GM12878 (cell line): ENCODE measurements at regions not wholly inside any gene's neighbourhood (a gene's known extent, or its start where the extent isn't known, plus 50 kb on each side); places are given as distances from the start of the nearest gene placed in this dataset.
"Not testable (repeated sequence)": the region's sequence is repeated elsewhere in the genome, so short reads cannot be mapped to it uniquely, and the experiment has no call there.

ENCODE experiments used
- ATAC-seq: fragments of 200-7000 bp; cut with Tn5 transposase; 3 replicates; pipeline ENCODE4 v1.9.1; 2020; ENCODE audit warnings: mild to moderate bottlenecking, moderate library complexity
- BruUV-seq: library from RNA; stranded (reverse); fragments of 400-500 nt; replicated peaks from 2 replicates; lab custom pipeline; 2021; lab: Mats Ljungman, UMichigan
- CTCF ChIA-PET: fragments of 300-600 bp; sonication (Branson Sonifier 250); formaldehyde crosslinking; extraction: SDS; loops from one replicate; lab custom pipeline; 2021; ENCODE audit warnings: inconsistent platforms; lab: Yijun Ruan, JAX
- POLR2A ChIA-PET: fragments of 350-600 bp; formaldehyde crosslinking; extraction: SDS; loops from one replicate; lab custom pipeline; 2021; ENCODE audit warnings: inconsistent platforms; lab: Charles Lee
- RAD21 ChIA-PET: fragments of 300-600 bp; sonication (Branson Sonifier 250); formaldehyde crosslinking; loops from one replicate; lab custom pipeline; 2023; ENCODE audit warnings: antibody characterized with exemption; ENCODE audit not compliant: unreplicated experiment; lab: Charles Lee
- SMC1A ChIA-PET: fragments of 300-600 bp; sonication (Branson Sonifier 250); formaldehyde crosslinking; loops from one replicate; lab custom pipeline; 2023; ENCODE audit not compliant: unreplicated experiment, uncharacterized antibody; lab: Charles Lee
- DNase-seq: peaks from one replicate; pipeline ENCODE4 v3.0.0-alpha.2; 2011; ENCODE audit warnings: low read depth, low spot score
- FAIRE-seq: peaks from 3 replicates; lab custom pipeline; 2011; peaks lifted over from hg19 to GRCh38; lab: Jason Lieb, UNC
- H2AFZ ChIP-seq: 2 replicates; pipeline ENCODE4 v1.6.0; 2011; ENCODE audit warnings: low read depth, low read length, control low read depth; ENCODE audit not compliant: control insufficient read depth
- H3K27ac ChIP-seq: 2 replicates; pipeline ENCODE4 v1.5.1; 2011; ENCODE audit warnings: control low read depth; ENCODE audit not compliant: control insufficient read depth, insufficient read depth
- H3K27me3 ChIP-seq, 2 experiments: replicated peaks in 1 of 2; 2 replicates each; pipeline versions ENCODE4 v1.6.0 to v1.6.1; 2011; ENCODE audit warnings: low read length in 1 of 2; ENCODE audit not compliant: control insufficient read depth in 2 of 2, insufficient read depth in 2 of 2
- H3K36me3 ChIP-seq, 2 experiments: 2 replicates each; pipeline ENCODE4 v1.5.1; 2011; ENCODE audit warnings: low read length in 1 of 2; ENCODE audit not compliant: control insufficient read depth in 2 of 2, insufficient read depth in 2 of 2
- H3K4me1 ChIP-seq: 2 replicates; pipeline ENCODE4 v1.6.1; 2011; ENCODE audit warnings: mild to moderate bottlenecking, low read length, moderate library complexity, mixed read lengths; ENCODE audit not compliant: control insufficient read depth, insufficient read depth
- H3K4me2 ChIP-seq: 2 replicates; pipeline ENCODE4 v1.6.0; 2011; ENCODE audit warnings: control low read depth; ENCODE audit not compliant: control insufficient read depth, insufficient read depth
- H3K4me3 ChIP-seq: fragments of 200-600 bp; sonication (generic); 2 replicates; pipeline ENCODE4 v1.5.1; 2016
- H3K79me2 ChIP-seq: 2 replicates; pipeline ENCODE4 v1.6.0; 2011; ENCODE audit warnings: low read length; ENCODE audit not compliant: control insufficient read depth, insufficient read depth
- H3K9ac ChIP-seq: 2 replicates; pipeline ENCODE4 v1.8.0; 2011; ENCODE audit warnings: low read length, control low read depth, mixed read lengths; ENCODE audit not compliant: control insufficient read depth, insufficient read depth
- H3K9me3 ChIP-seq: replicated peaks from 3 replicates; pipeline ENCODE4 v1.5.1; 2011; ENCODE audit warnings: mild to moderate bottlenecking, low read length; ENCODE audit not compliant: control insufficient read depth, insufficient read depth
- H4K20me1 ChIP-seq: 2 replicates; pipeline ENCODE4 v1.6.0; 2011; ENCODE audit not compliant: control insufficient read depth, insufficient read depth
- EGR1 ChIP-seq, 2 experiments: IDR thresholded peaks; 1 replicate in 1 of 2; 2 replicates in 1 of 2; pipeline ENCODE4 v1.6.1; 2011 to 2012; ENCODE audit warnings: low read depth in 2 of 2, low read length in 2 of 2, borderline replicate concordance in 1 of 2, mild to moderate bottlenecking in 1 of 2, moderate library complexity in 1 of 2
- IRF4 ChIP-seq: IDR thresholded peaks from 2 replicates; pipeline ENCODE4 v1.6.1; 2011; ENCODE audit warnings: low read depth, low read length
- JUNB ChIP-seq: IDR thresholded peaks from 2 replicates; pipeline ENCODE4 v1.6.1; 2016; ENCODE audit warnings: antibody characterized with exemption, mild to moderate bottlenecking
- MYB ChIP-seq: fragments of 150-350 bp; IDR thresholded peaks from 2 replicates; pipeline ENCODE4 v1.6.1; 2014; ENCODE audit warnings: mild to moderate bottlenecking, low read depth, low read length, borderline replicate concordance
- RAD21 ChIP-seq: IDR thresholded peaks from 2 replicates; pipeline ENCODE4 v1.6.1; 2011; ENCODE audit warnings: mild to moderate bottlenecking, low read depth, low read length, moderate library complexity; ENCODE audit not compliant: insufficient read depth
- RFX5 ChIP-seq: IDR thresholded peaks from 2 replicates; pipeline ENCODE4 v1.6.1; 2011; ENCODE audit warnings: low read depth, low read length, improper control_type of control experiment
- SMARCA5 ChIP-seq: fragments of 450-650 bp; IDR thresholded peaks from 2 replicates; pipeline ENCODE4 v1.6.1; 2017; ENCODE audit warnings: mild to moderate bottlenecking
- ZNF24 ChIP-seq: fragments of 450-650 bp; IDR thresholded peaks from 2 replicates; pipeline ENCODE4 v1.6.1; 2017; ENCODE audit warnings: antibody characterized with exemption, mild to moderate bottlenecking
- ZZZ3 ChIP-seq: IDR thresholded peaks from 2 replicates; pipeline ENCODE4 v1.6.1; 2011; ENCODE audit warnings: low read depth; ENCODE audit not compliant: control insufficient read depth, insufficient read length
- WGBS: methylation state at CpG from one replicate; pipeline ENCODE4 v1.1.6; 2016; ENCODE audit warnings: low lambda C conversion rate; ENCODE audit not compliant: insufficient replicate concordance, insufficient coverage; ENCODE audit errors: missing lambda C conversion rate; 5-methylcytosine and 5-hydroxymethylcytosine counted together
- in situ Hi-C: fragments of 300-500 bp; cut with MboI; formaldehyde crosslinking; loops from 9 replicates; pipeline ENCODE4 v1.14.3; 2018; ENCODE audit warnings: mixed read lengths
- intact Hi-C: fragments of 100-400 bp; cut with micrococcal nuclease; formaldehyde crosslinking; loops from one replicate; pipeline ENCODE4 v1.14.2; 2022; ENCODE audit not compliant: unreplicated experiment

DNA sequence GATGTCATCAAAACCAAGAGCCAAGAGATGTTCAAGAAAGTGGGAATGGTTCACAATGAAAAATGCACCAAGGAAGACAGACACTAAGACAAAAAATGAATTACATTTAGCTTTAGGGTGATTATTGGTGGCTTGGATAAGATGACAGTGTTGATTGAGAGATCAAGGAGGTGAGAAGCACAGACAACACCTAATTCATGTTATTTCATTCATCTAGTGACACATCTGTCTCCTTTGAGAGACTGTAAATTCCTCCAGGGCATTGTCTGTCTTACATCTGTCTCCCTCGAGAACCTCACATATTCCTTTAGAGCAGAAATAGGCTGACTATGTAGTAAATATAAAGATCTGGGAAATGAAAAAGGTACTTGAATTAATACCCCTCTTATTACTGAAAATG is 94.2 kb upstream of the SMIM31 start:
- H3K4me2 ChIP-seq = no peak overlapping the region
- in situ Hi-C loops (no loop called here), intact Hi-C loops (no loop called here)
- ChIA-PET SMC1A (no interaction called here), POLR2A (no interaction called here), RAD21 (interaction anchor here (0.6 kb wide), 1 partner anchor 695 kb away, joined by 3 read pairs; no protein-coding TSS in a partner anchor), CTCF (no interaction called here)
- no TSS peak for BruUV-seq
- H4K20me1 ChIP-seq = no peaks in the 10 kb centered on the region
- H3K27me3 ChIP-seq = no peaks in the 10 kb centered on the region
- H3K9ac ChIP-seq = no peak overlapping the region
- no peaks in the 10 kb centered on the region for H3K4me1 ChIP-seq
- TF ChIP-seq JUNB (no peak), ZNF24 (no peak), RFX5 (no peak), SMARCA5 (no peak), MYB (no peak), EGR1 (IDR thresholded peaks at IDR 0.05; ENCODE audit: borderline replicate concordance in 1 of 2, low read depth in 2 of 2, low read length in 2 of 2) (no peak), IRF4 (no peak), ZZZ3 (no peak), RAD21 (no peak)
- ATAC-seq (no peak), FAIRE-seq (no peak), DNase-seq (no peak)
- no peak overlapping the region for H3K4me3 ChIP-seq
- H3K27ac ChIP-seq = no peak overlapping the region
- 0% methylated on average over 1 of the region's 1 CpG for WGBS
- H3K79me2 ChIP-seq = no peaks in the 10 kb centered on the region
- no peaks in the 10 kb centered on the region for H3K9me3 ChIP-seq
- no peaks in the 10 kb centered on the region for H3K36me3 ChIP-seq
- no peak overlapping the region for H2AFZ ChIP-seq

GRCh38 chr4:164676152-164676551 is 77.8 kb upstream of the SMIM31 start:
- H3K27ac ChIP-seq, DNase-seq, H4K20me1 ChIP-seq, BruUV-seq, H3K27me3 ChIP-seq, POLR2A ChIA-PET, in situ Hi-C loops, H3K4me3 ChIP-seq, H3K9me3 ChIP-seq, H3K4me1 ChIP-seq, ATAC-seq, SMC1A ChIA-PET, H2AFZ ChIP-seq, H3K9ac ChIP-seq, H3K79me2 ChIP-seq, intact Hi-C loops, H3K36me3 ChIP-seq, FAIRE-seq, RAD21 ChIA-PET, H3K4me2 ChIP-seq, CTCF ChIA-PET: not testable (repeated sequence)
- 20% methylated on average over 9 of the region's 9 CpGs for WGBS
